HL-60 (cell line): ENCODE measurements at regions not wholly inside any gene's neighbourhood (a gene's known extent, or its start where the extent isn't known, plus 50 kb on each side); places are given as distances from the start of the nearest gene placed in this dataset.

Experiments
- DNase-seq, 2 experiments: peaks; one replicate each; pipeline ENCODE4 v3.0.0-alpha.2; 2010 to 2020; ENCODE audit warnings: low read depth in 1 of 2, low spot score in 1 of 2
- H3K27ac ChIP-seq: fragments of 250-450 bp; sonication (Bioruptor Pico); replicated peaks from 2 replicates; pipeline ENCODE4 v1.5.1; 2020; ENCODE audit warnings: mild to moderate bottlenecking, moderate library complexity
- H3K27me3 ChIP-seq: fragments of 250-450 bp; sonication (Bioruptor Pico); 2 replicates; pipeline ENCODE4 v1.5.1; 2021; ENCODE audit warnings: mild to moderate bottlenecking, moderate library complexity; ENCODE audit not compliant: insufficient read depth, poor library complexity, severe bottlenecking
- H3K4me3 ChIP-seq: replicated peaks from 2 replicates; pipeline ENCODE4 v1.5.1; 2011; ENCODE audit warnings: mild to moderate bottlenecking, control low read depth, low read length; ENCODE audit not compliant: insufficient read depth
- GABPA ChIP-seq: IDR thresholded peaks from 2 replicates; pipeline ENCODE4 v1.6.1; 2012; ENCODE audit warnings: low read depth
- POLR2AphosphoS5 ChIP-seq: IDR thresholded peaks from 2 replicates; pipeline ENCODE4 v1.6.1; 2012; ENCODE audit warnings: low read depth
- SPI1 ChIP-seq: IDR thresholded peaks from 2 replicates; pipeline ENCODE4 v1.6.1; 2012; ENCODE audit warnings: low read depth, mild to moderate bottlenecking, borderline replicate concordance
- TF ChIP-seq, protein P1 (sequence below): IDR thresholded peaks from 2 replicates; pipeline ENCODE4 v1.6.1; 2012; ENCODE audit warnings: low read depth; ENCODE audit not compliant: insufficient replicate concordance
- TF ChIP-seq, protein P2 (sequence below): IDR thresholded peaks from one replicate; pipeline ENCODE4 v1.5.1; 2011; ENCODE audit warnings: low read length, control low read depth, inconsistent platforms; ENCODE audit not compliant: insufficient read depth

DNA sequence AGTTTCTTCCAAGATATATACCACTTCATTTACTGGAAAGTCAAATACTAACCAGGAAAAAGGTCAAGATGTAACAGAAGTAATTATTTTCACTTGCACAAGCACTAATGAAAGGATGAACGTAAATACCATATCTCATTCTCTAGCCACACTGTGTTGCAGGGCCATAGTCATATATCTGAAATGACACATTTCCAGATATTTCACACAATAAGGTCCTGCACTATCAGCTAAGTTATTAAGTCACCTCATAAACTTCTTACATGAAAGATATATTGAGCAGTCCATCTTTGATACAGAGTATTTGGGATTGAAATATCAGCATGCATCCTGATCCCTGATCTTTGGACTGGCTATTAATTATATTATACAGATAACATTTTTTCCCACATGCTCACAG is 783.3 kb upstream of the MGAT4C start:
- Histone ChIP-seq H3K27ac (no peak overlapping the region), H3K4me3 (no peak overlapping the region), H3K27me3 (no peaks in the 10 kb centered on the region)
- TF ChIP-seq SPI1: no peak
- TF ChIP-seq, protein P1, sequence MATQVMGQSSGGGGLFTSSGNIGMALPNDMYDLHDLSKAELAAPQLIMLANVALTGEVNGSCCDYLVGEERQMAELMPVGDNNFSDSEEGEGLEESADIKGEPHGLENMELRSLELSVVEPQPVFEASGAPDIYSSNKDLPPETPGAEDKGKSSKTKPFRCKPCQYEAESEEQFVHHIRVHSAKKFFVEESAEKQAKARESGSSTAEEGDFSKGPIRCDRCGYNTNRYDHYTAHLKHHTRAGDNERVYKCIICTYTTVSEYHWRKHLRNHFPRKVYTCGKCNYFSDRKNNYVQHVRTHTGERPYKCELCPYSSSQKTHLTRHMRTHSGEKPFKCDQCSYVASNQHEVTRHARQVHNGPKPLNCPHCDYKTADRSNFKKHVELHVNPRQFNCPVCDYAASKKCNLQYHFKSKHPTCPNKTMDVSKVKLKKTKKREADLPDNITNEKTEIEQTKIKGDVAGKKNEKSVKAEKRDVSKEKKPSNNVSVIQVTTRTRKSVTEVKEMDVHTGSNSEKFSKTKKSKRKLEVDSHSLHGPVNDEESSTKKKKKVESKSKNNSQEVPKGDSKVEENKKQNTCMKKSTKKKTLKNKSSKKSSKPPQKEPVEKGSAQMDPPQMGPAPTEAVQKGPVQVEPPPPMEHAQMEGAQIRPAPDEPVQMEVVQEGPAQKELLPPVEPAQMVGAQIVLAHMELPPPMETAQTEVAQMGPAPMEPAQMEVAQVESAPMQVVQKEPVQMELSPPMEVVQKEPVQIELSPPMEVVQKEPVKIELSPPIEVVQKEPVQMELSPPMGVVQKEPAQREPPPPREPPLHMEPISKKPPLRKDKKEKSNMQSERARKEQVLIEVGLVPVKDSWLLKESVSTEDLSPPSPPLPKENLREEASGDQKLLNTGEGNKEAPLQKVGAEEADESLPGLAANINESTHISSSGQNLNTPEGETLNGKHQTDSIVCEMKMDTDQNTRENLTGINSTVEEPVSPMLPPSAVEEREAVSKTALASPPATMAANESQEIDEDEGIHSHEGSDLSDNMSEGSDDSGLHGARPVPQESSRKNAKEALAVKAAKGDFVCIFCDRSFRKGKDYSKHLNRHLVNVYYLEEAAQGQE: no peak
- no peak for TF ChIP-seq POLR2AphosphoS5
- no peak for TF ChIP-seq GABPA
- no peak for DNase-seq

GRCh38 chr12:87038098-87038497 is 781.9 kb upstream of the MGAT4C start:
- Histone ChIP-seq H3K27ac (no peak overlapping the region), H3K4me3 (no peak overlapping the region), H3K27me3 (no peaks in the 10 kb centered on the region)
- TF ChIP-seq POLR2AphosphoS5 (no peak), GABPA (no peak), SPI1 (no peak)
- TF ChIP-seq, protein P2, sequence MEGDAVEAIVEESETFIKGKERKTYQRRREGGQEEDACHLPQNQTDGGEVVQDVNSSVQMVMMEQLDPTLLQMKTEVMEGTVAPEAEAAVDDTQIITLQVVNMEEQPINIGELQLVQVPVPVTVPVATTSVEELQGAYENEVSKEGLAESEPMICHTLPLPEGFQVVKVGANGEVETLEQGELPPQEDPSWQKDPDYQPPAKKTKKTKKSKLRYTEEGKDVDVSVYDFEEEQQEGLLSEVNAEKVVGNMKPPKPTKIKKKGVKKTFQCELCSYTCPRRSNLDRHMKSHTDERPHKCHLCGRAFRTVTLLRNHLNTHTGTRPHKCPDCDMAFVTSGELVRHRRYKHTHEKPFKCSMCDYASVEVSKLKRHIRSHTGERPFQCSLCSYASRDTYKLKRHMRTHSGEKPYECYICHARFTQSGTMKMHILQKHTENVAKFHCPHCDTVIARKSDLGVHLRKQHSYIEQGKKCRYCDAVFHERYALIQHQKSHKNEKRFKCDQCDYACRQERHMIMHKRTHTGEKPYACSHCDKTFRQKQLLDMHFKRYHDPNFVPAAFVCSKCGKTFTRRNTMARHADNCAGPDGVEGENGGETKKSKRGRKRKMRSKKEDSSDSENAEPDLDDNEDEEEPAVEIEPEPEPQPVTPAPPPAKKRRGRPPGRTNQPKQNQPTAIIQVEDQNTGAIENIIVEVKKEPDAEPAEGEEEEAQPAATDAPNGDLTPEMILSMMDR: no peak
- TF ChIP-seq, protein P1: no peak
- DNase-seq: no peak

- TF ChIP-seq POLR2AphosphoS5: no peak
- TF ChIP-seq, protein P2: no peak
- TF ChIP-seq GABPA: no peak
- TF ChIP-seq, protein P1: no peak
- no peak for TF ChIP-seq SPI1
- DNase-seq: no peak
- no peak overlapping the region for H3K4me3 ChIP-seq
- H3K27ac ChIP-seq: no peak overlapping the region
- H3K27me3 ChIP-seq: no peaks in the 10 kb centered on the region
These were observed 769.8 kb upstream of the MGAT4C start for GRCh38 chr12:87025976-87026375.

DNA sequence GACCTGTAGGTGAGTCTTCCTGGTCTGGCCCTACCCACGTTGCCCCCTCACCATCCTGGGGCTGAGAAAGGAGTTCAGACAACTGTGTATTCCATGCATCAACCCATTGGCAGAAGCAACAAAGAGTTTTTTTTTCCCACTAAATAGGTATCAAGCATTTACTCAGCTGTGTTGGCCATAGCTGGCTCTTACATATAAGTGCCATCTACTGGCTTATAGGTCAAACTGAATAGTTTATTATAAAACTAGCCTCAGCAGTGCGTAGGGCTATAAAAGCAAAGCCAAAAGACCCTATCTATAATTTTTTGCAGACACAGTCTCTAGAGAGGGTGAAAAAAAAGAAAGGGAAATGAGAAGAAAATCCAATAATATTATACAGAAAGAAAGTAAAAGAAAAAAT is 765.2 kb upstream of the MGAT4C start:
- H3K27me3 ChIP-seq: no peaks in the 10 kb centered on the region
- DNase-seq: no peak
- TF ChIP-seq GABPA: no peak
- no peak for TF ChIP-seq SPI1
- TF ChIP-seq, protein P2: no peak
- no peak for TF ChIP-seq POLR2AphosphoS5
- TF ChIP-seq, protein P1: no peak
- no peak overlapping the region for H3K27ac ChIP-seq
- H3K4me3 ChIP-seq: no peak overlapping the region
